MM.1S (cell line): ENCODE measurements at regions not wholly inside any gene's neighbourhood (a gene's known extent, or its start where the extent isn't known, plus 50 kb on each side); places are given as distances from the start of the nearest gene placed in this dataset.

Experiments used
- EZH2 ChIP-seq: fragments of 300-600 bp; sonication (generic); optimal IDR thresholded peaks from 2 replicates; pipeline ENCODE3; 2017; ENCODE audit warnings: low read depth, mild to moderate bottlenecking, antibody characterized with exemption, low read length, mixed read lengths
- EZH2phosphoT487 ChIP-seq: fragments of 300-600 bp; sonication (generic); IDR thresholded peaks from 2 replicates; pipeline ENCODE4 v1.6.1; 2018; ENCODE audit warnings: antibody characterized with exemption, low read length
- TF ChIP-seq, protein P1 (sequence below): fragments of 300-600 bp; sonication (generic); IDR thresholded peaks from 2 replicates; pipeline ENCODE4 v1.5.1; 2016; ENCODE audit warnings: antibody characterized with exemption, low read length, mixed read lengths

DNA sequence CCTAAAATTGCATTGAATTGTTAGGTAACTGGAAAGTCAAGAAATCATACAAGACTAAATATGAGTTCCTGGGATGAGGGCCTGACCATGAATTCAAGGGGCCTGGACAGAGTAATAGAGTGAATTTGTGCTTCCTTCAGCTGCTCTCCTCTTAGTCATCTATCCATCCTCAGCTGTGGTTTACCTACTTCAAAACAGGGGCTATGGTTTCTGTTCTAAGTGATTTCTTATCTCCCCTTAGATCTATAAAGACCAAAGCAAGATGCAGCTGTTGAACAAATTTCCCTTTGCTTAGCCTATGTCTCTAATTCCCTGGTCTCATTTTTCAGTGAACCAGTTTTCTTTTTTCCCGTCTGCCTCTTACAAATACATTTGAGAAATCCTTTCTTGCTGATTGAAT, 428.5 kb downstream of the FAM181B start:
- TF ChIP-seq, protein P1, sequence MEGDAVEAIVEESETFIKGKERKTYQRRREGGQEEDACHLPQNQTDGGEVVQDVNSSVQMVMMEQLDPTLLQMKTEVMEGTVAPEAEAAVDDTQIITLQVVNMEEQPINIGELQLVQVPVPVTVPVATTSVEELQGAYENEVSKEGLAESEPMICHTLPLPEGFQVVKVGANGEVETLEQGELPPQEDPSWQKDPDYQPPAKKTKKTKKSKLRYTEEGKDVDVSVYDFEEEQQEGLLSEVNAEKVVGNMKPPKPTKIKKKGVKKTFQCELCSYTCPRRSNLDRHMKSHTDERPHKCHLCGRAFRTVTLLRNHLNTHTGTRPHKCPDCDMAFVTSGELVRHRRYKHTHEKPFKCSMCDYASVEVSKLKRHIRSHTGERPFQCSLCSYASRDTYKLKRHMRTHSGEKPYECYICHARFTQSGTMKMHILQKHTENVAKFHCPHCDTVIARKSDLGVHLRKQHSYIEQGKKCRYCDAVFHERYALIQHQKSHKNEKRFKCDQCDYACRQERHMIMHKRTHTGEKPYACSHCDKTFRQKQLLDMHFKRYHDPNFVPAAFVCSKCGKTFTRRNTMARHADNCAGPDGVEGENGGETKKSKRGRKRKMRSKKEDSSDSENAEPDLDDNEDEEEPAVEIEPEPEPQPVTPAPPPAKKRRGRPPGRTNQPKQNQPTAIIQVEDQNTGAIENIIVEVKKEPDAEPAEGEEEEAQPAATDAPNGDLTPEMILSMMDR, result no peak
- TF ChIP-seq EZH2 (no peak), EZH2phosphoT487 (no peak)
